ELF-1 (cell line): ENCODE measurements at regions not wholly inside any gene's neighbourhood (a gene's known extent, or its start where the extent isn't known, plus 50 kb on each side); places are given as distances from the start of the nearest gene placed in this dataset.
"Not testable (repeated sequence)": the region's sequence is repeated elsewhere in the genome, so short reads cannot be mapped to it uniquely, and the experiment has no call there.

Experiments
- DNase-seq: peaks from one replicate; pipeline ENCODE4 v3.0.0-alpha.2; 2016; ENCODE audit warnings: low read depth, low spot score

GRCh38 chr16:32116080-32116479, 137.0 kb upstream of the TP53TG3D start:
- DNase-seq, result peak; percentile 7

DNA sequence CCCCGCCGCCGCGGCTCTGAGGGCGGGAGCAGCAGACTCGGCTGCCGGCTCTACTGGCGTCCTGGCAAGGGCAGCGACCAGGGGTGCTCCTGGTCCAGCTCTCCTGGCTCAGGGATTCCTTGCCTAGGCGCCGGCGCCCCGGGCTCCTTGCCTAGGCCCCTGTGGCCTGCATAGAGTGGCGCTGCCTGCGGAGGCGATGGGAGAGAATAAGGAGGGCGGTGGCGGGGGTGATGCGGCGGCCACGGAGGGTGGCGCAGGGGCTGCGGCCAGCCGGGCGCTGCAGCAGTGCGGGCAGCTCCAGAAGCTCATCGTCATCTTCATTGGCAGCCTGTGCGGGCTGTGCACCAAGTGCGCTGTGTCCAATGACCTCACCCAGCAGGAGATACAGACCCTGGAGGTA, 136.6 kb upstream of the TP53TG3D start:
- not testable (repeated sequence) for DNase-seq

DNA sequence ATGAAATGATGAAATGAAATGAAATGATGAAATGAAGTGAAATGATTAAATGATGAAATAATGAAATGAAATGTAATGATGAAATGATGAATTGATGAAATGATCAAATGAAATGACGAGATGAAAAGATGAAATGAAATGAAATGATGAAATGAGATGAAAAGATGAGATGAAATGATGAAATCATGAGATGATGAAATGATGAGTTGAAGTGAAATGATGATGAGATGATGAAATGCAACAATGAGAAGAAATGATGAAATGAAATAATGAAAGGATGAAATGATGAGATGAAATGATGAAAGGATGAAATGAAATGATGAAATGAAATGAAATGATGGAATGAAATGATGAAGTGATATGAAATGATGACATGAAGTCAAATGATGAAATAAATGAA, 132.7 kb upstream of the TP53TG3D start:
- DNase-seq, result not testable (repeated sequence)

GRCh38 chr16:32120779-32121178, 132.3 kb upstream of the TP53TG3D start:
- not testable (repeated sequence) for DNase-seq

GRCh38 chr16:32121273-32121900, 131.7 kb upstream of the TP53TG3D start:
- not testable (repeated sequence) for DNase-seq

GRCh38 chr16:32152434-32152833, 100.7 kb upstream of the TP53TG3D start:
- not testable (repeated sequence) for DNase-seq

GRCh38 chr16:32187918-32188669, 65.0 kb upstream of the TP53TG3D start:
- not testable (repeated sequence) for DNase-seq

DNA sequence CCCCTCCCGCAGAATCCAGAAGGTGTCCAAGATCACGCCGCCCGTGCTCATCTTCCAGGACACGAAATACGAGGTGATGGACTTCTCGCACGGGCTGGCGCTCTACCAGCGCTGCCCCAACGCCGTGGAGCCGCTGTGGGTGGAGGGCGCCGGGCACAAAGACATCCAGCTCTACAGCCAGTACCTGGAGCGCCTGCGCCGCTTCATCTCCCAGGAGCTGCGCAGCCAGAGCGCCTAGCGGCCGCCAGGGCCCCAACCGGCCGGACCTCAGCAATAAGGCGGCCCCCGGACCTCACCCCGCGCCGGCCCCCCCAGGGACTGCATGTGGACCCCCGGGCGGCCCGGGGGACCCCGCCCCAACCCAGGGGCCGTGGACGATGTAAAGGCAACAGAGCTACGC, 50.5 kb upstream of the TP53TG3D start:
- DNase-seq, result not testable (repeated sequence)
